ENCODE measurements at regions not wholly inside any gene's neighbourhood (a gene's known extent, or its start where the extent isn't known, plus 50 kb on each side); places are given as distances from the start of the nearest gene placed in this dataset.

DNA sequence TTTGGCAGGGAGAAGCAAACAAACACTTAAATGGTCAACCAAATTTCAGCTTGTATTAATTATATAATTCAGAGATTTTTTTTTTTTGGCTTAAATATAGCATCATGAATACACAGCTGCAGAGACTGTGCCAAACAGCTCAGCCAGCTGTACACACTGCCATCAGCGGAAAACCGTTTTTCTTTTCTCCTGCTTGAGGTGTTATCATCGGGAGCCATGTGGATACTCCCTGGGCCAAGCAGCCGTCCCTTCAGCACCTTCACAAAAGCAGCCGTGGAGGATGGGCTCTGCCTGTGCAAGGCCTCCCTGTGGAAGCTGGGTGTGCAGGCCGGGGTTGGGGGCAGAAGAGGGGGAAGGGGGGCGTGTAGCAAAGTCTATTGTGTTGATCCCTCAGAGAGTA lies 85.0 kb downstream of the NUF2 start:
- DNase-seq (ENCODE audit: low read depth) = no peak
- in situ Hi-C loops (cut with HindIII; ENCODE audit: low sequenced_read_pairs) = no loop called here
- H3K4me3 ChIP-seq (ENCODE audit: low read depth, low read length) = no peak overlapping the region
- TF ChIP-seq, protein P1, sequence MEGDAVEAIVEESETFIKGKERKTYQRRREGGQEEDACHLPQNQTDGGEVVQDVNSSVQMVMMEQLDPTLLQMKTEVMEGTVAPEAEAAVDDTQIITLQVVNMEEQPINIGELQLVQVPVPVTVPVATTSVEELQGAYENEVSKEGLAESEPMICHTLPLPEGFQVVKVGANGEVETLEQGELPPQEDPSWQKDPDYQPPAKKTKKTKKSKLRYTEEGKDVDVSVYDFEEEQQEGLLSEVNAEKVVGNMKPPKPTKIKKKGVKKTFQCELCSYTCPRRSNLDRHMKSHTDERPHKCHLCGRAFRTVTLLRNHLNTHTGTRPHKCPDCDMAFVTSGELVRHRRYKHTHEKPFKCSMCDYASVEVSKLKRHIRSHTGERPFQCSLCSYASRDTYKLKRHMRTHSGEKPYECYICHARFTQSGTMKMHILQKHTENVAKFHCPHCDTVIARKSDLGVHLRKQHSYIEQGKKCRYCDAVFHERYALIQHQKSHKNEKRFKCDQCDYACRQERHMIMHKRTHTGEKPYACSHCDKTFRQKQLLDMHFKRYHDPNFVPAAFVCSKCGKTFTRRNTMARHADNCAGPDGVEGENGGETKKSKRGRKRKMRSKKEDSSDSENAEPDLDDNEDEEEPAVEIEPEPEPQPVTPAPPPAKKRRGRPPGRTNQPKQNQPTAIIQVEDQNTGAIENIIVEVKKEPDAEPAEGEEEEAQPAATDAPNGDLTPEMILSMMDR (IDR thresholded peaks at IDR 0.05; ENCODE audit: low read depth, low read length, missing control alignments) = no peak

DNA sequence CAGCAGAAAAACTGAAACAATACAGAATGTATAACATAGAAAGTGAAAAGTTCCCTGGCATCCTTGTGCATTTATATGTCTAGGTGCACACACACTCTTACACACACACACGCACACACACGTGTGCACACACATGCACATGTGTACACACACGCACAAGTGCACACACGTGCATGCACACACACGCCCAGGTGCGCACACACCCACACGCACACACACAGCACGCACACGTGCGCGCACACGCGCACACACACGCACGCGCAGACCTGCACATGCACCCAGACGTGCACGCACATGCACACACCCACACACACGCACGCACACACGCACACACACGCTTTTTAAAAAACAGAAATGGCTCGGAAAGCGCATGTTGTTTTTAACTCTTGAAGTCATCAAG lies 86.5 kb downstream of the NUF2 start:
- TF ChIP-seq, protein P1 (IDR thresholded peaks at IDR 0.05; ENCODE audit: low read depth, low read length, missing control alignments) = no peak
- no peak overlapping the region for H3K4me3 ChIP-seq (ENCODE audit: low read depth, low read length)
- DNase-seq (ENCODE audit: low read depth) = no peak
- in situ Hi-C loops (cut with HindIII; ENCODE audit: low sequenced_read_pairs) = no loop called here

DNA sequence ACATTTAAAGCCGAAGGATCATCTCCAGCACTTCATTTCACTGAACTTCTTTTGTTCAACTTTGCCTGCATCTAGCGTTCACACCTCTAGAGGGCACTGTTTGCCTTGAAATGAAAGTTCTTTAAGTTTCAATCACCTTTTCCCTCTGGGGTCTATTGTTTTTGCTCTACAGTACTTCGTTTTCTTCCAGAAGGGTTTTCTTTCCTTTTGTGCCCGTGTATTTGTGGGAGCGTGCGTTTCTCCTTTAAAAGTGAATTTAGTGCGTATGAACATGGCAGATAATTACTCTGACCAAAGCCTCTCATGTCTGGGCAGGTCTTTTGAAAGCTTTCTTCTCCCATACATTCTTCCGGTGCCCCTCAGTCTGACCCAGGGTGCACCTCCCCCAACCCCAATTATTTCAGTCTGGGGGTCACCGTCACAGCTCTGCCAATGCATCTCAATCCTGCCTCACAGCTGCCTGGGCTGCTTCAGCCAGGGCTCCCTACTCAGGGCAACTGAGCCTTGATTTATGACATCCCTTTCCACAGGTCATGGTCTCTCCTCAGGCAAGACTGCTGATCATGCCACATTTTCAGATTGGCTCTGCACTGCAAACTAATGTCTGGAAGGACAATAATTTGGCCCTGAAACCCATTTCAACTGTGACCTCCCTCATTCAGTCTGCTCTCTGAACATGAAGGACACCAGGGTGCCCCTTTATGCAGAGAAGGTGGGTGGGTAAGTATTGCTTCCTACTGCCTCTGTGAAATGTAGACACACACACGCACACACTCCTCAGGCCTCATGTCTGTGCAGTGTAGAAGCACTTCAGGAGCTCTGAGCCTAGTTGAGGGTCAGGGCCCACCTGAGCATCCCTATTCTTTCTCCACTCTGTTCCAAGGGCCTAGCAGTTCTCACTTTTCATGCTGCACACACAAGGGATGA lies 88.6 kb downstream of the NUF2 start:
- in situ Hi-C loops (cut with HindIII; ENCODE audit: low sequenced_read_pairs) = no loop called here
- H3K4me3 ChIP-seq (ENCODE audit: low read depth, low read length) = no peak overlapping the region
- peak; percentile 53 for DNase-seq (ENCODE audit: low read depth)
- TF ChIP-seq, protein P1 (IDR thresholded peaks at IDR 0.05; ENCODE audit: low read depth, low read length, missing control alignments) = peak; percentile 83

DNA sequence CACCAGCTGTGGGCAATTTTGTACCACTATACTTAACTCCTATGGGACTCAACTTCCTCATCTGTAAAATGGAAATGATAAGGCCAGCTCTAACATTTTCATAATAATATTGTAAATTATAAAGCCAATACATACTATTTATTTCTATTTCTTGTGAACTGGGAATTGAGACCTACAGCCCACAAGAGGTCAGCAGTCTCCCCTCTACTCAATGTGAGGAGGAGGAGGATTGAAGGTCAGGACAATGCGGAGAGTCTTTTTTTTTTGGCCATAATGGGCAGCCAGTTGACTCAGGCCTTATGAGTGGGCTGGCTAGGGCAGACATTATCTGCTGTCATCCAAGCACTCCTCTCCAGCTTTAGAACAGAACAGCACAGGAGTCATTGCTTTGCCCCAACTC lies 90.5 kb downstream of the NUF2 start:
- TF ChIP-seq, protein P1 (IDR thresholded peaks at IDR 0.05; ENCODE audit: low read depth, low read length, missing control alignments) = no peak
- in situ Hi-C loops (cut with HindIII; ENCODE audit: low sequenced_read_pairs) = no loop called here
- no peak overlapping the region for H3K4me3 ChIP-seq (ENCODE audit: low read depth, low read length)
- no peak for DNase-seq (ENCODE audit: low read depth)

DNA sequence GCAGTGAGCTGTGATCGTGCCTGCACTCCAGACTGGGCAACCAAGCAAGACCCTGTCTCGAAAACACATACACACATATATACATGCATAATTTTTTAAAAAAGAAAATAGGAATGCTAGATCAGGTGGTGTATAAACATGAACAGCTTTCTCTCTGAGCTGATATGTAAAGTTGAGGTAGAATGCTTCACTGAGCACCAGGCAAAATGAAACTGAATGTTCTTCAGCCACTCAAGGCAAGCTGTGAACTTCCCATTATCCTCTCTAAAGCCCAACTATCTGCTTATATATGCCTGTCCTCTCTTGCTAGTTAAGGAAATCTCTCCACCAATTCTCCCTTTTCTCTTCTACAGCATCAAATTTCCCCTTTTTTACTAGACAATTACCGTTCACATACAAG lies 93.0 kb downstream of the NUF2 start:
- TF ChIP-seq, protein P1 (IDR thresholded peaks at IDR 0.05; ENCODE audit: low read depth, low read length, missing control alignments) = no peak
- no peak for DNase-seq (ENCODE audit: low read depth)
- in situ Hi-C loops (cut with HindIII; ENCODE audit: low sequenced_read_pairs) = no loop called here

DNA sequence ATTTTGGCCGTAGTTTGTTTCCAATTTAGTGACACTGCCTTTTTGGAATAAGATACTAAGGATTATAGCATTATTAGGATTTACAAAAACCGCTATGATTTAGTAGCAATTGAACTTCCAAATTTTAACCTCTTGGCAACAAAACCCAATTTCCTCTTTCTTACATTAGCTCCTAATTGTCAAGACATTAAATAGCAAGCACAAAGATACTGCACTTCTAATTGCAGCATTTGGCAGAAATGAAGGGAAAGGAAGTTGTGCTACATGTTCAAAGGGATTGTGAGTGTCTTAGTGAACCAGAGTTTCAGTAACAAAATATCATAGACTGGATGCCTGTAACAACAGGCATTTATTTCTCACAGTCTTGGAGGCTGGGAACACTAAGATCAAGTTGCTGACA lies 99.9 kb downstream of the NUF2 start:
- in situ Hi-C loops (cut with HindIII; ENCODE audit: low sequenced_read_pairs) = no loop called here
- TF ChIP-seq, protein P1 (IDR thresholded peaks at IDR 0.05; ENCODE audit: low read depth, low read length, missing control alignments) = no peak
- no peak overlapping the region for H3K4me3 ChIP-seq (ENCODE audit: low read depth, low read length)
- DNase-seq (ENCODE audit: low read depth) = no peak

More for the DNA sequence above, 93.0 kb downstream of the NUF2 start:
- no peak overlapping the region for H3K4me3 ChIP-seq (ENCODE audit: low read depth, low read length)

All from astrocyte of the cerebellum (primary cell).